ENCODE measurements at regions not wholly inside any gene's neighbourhood (a gene's known extent, or its start where the extent isn't known, plus 50 kb on each side); places are given as distances from the start of the nearest gene placed in this dataset.
"Not testable (repeated sequence)": the region's sequence is repeated elsewhere in the genome, so short reads cannot be mapped to it uniquely, and the experiment has no call there.

DNA sequence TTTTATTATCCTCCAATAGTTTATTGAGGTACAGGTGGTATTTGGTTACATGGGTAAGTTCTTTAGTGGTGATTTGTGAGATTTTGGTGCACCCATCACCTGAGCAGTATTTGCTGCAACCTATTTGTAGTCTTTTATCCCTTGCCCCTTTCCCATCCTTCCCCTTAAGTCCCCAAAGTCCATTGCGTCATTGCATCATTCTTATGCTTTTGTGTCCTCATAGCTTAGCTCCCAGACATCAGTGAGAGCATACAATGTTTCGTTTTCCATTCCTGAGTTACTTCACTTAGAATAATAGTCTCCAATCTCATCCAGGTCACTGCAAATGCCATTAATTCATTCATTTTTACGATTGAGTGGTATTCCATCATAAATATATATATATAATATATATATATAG lies 229.9 kb upstream of the TFPI start:
- DNase-seq, result not testable (repeated sequence)

DNA sequence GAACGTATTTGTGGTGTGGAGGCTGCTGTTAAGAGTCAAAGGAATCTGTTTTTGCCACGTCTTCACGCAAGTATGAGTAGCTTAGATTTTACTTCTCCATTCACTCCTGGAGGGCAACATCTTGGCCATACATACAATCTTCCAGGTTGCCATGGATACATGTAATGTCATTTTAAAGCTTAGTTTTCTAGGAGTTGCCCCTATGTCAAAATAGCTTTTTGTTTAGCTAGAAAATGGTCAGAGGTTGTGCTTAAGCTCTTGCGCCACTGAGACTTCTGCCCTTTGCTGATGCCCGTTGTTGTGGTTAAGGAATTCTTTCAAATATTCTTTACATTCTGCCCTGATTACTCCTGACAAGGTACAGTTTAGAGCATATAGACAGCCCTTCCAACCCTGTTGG lies 245.4 kb upstream of the TFPI start:
- no peak for DNase-seq

DNA sequence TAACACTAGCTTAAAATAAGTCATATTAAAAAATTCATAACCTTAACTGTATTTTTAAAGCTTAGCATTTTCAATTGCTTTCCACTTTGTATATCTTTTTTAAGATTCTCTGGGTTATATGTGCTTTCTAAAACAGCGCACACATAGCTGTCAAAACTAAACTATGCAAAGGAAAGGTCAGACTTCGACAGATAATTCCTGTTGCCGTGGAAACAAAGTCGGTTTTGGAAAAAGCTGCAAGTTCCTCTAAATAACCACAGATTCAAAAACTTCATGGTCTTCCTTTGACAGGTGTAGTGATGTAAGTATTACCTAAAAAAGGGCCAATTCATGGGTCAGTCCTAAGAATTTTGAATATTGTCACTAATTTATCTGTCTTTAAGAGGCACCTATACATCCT lies 249.6 kb upstream of the TFPI start:
- DNase-seq, result no peak

DNA sequence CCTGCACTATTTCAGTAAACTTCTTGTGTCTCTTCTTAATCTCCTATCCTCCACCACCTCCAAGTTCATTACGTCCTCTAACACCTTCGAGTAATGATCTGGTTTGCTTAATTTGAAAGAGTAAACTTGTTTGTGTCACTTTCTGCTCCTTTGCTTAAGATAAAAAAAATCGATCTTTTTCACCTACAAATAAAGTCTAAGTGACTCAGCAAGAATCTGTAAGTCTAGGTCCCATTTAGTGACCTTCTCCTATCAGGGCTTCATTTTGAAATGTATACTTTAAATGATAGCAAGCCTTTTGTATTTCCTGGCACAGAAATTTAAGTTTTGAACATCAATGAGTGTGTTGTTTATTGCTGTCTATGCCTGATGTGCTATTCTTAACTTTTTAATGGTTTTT lies 260.9 kb upstream of the TFPI start:
- DNase-seq, result no peak

DNA sequence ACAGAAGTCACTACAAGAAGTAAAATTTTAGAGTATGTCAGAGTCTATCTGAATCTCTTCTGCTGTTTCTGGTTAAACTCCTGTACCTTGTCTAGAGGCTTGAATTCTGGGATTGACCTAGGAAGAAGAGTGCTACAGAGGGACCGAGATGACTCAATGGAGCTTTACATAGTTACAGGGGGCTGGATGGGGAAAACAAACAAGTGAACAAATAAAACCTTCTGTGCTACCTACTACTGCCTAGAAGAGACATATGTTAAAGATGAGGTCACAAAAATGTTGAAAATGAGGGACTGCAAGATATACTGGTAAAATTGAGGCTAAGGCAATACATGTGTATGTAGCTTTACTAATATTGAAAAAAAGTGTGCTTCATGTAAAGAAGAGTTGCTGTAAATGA lies 265.4 kb upstream of the TFPI start:
- DNase-seq, result no peak

DNA sequence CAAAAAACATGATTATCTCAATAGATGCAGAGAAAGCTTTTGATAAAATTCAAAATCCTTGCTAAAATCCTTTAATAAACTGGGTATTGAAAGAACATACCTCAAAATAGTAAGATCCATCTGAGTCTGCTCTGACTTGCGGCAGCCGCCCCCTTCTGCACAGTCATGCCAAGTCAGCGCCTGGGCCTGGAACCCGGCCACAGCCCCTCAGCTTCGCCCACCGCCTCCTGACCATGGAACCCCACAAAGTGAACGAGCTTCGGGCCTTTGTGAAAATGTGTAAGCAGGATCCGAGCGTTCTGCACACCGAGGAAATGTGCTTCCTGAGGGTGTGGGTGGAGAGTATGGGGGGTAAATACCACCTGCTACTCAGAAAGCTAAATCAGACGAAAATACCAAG lies 270.9 kb upstream of the TFPI start:
- no peak for DNase-seq

DNA sequence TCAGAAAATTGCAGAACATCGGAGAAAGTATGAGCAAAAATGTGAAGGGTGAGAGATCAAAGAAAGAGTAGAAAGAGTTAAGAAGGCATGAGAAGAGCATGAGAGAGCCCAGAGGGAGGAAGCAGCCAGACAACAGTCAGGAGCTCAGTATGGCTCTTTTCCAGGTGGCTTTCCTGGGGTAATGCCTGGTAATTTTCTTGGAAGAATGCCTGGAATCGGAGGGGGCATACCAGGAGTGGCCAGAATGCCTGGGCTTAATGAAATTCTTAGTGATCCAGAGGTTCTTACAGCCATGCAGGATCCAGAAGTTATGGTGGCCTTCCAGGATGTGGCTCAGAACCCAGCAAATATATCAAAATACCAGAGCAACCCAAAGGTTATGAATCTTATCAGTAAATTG lies 271.8 kb upstream of the TFPI start:
- no peak for DNase-seq

DNA sequence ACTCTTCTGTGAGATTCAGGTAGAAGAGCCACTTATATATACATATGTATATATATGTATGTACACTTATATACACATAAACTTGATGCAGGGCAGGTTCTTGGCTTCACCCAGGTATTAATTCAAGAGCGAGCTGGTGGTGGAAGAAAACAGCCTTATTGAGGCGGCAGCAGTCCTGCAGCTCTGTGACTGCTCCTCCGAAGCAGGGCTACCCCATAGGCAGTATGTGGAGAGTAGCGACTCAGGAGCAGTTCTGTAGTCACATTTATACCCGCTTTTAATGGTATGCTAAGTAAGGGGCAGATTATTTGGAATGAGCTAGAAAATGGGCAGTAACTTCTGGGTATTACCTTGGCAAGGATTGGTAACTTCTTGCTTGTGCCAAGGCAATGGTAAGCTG lies 280.6 kb upstream of the TFPI start:
- DNase-seq, result no peak

DNA sequence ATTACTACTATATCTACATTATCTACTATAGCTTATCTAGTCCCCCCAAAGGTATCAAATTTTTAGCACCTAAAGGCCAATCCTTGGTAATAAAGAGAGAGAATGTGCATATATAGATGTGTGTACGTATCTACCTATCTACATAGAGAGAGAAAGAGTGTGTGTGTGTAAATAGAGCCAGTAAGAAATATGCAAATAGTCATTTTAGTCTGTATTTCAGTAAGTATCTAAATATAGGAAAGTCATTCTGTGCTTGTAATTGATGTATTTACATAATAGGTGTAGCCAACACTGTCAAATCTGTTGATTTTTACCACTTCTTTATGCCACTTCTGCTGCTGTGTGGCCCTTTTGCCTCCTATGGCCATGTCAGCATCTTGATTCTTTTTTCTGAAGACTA lies 284.5 kb upstream of the TFPI start:
- DNase-seq, result no peak

DNA sequence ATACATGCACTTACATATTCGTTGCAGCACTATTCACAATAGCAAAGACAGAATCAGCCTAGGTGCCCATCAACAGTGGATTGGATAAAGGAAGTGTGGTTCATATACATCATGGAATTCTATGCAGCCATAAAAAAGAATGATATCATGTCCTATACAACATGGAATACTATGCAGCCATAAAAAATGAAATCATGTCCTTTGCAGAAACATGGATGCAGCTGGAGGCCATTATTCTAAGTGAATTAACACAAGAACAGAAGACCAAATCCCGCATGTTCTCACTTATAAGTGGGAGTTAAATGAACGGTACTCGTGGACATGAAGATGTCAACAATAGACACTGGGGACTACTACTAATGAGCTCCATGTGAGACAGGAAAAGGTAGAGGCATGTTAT lies 288.1 kb upstream of the TFPI start:
- DNase-seq, result no peak

DNA sequence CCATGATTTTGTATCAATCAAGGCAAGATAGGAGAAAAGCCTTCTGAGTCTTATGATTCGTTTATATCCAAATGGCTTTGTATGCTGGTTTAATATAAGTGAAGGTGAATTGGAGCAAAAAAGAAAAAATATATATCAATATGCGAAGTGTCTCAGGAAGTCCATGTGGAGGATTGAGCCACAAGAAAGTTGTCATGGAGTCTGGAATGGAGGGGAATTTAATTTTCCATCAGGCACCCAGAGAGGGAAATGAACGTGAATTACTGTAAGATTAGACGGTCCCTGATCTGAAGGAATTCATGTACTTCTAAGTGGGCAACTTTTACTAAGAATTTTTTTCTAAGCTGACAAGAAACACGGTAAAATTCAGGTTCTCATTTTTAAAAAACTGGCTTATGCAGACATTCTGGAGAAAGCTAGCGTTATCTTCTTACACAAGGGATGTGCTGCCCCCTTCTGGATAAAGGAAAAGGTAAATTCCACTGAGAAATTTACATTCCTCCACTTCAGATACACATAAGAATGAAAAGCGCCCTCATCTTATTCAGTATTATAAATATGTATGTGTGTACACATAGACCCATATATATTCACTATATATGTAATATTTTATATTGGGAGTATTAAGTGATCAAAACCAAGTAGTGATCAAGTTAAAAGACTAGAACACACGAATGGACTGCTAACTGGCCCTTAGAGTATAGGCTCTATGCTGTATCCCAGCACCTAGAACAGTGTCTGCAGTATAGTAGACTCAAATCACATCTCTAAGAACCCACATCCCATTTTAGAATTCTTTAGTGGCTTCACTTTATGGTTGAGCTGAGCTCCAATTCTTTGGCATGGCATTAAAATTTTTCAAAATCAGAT lies 289.0 kb upstream of the TFPI start:
- no peak for DNase-seq

DNA sequence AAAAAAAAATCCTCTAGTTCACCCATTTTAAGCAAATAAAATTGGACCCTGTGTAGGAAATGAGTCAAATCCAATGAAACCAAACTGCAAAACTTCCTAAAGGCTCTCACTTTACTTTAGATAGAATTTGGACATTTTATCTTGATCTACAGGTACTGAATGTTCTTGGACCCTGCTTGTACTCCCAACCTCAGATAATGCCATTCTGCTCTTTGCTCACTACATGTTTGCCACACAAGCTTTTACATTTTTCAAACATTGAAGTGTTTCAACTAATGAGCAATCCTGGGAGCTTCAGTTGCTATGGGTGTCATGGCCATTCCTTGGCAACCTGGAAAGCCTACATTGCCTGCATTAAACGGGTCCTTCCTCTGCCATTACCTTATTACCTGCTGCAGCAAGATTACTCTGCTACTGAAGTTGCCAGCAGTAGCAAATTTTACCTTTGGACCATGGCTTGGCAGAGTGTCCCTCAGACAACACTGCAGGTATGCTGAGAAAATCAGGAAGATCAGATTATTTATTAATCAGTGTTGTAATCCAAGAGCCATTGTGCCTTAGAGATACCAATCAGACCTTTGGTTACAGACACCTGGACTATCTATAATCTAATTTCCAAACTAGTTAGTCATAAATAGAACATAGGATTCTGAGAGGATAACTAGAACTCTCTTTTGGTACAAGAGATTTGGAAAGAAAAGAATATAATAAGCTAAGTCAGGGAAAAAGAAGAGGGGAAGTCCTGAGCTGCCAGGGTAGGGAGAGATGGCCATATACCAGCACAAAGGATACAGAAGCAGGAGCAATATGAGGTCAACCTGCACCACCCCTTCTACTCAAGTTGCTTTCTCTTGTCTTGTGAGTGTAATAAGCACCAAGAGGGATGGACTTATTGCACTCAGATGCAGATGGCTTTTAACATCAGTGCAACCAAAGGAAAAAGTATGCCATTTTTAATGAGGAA lies 293.3 kb upstream of the TFPI start:
- no peak for DNase-seq

DNA sequence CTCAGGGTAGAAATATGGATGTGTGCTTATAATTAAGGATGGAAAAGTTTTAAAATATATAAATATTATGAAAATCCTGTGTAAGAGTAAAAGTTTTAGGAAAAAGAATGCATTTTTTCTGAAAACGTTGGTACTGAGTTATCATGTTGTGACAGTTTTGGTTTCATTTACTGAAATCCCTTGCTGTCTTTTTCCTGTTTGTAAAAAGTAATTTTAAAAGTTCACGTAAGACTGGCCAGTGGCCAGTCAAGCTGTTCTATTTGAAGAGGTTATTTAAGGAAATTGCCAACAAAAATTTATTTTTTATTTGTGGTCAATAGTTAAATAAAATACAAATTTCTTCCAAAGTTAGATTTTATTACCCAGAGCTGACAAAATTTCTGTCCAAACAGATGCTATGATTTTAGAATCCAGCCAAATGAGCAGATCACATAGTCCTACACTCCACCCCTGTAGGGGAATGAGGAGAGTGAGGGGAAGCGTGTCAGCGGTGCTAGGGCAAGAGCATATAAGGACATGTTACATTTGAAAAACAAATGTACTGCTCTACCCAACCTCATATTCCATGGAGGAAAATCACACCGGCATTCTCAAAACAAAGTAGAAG lies 297.8 kb upstream of the TFPI start:
- no peak for DNase-seq

DNA sequence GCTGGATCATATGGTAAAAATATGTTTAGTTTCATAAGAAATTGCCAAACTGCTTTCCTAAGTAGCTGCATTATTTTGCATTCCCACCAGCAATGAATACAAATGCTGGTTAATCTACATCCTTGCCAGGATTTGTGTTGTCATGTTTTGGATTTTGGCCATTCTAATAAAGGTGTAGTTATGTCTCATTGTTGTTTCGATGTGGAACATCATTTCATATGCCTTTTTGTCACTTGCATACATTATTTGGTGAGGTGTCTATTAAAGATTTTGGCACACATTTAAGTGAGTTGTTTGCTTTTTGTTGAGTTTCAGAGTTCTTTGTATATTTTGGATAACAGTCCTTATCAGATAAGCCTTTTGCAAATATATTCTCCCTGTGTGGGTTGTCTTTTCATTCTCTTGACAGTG lies 299.2 kb upstream of the TFPI start:
- no peak for DNase-seq

DNA sequence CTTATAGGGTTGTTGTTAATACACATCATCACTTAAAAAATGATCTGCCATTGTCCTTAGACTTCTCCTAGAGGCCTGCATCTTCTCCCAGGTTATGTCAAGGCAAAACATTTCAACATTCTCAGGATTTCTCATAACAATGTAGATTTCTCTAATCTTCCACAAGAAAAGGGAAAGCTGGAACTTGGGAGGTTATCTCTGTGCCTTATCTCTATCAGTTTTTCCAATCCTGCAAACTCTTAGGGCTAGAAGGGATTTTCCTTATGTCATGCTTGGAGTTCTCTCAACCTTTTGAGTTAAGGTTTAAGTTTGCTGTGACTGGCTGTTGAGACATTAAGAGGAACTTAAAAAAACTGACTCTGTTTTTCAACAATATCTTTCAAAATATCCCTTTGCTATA lies 300.6 kb upstream of the TFPI start:
- no peak for DNase-seq

DNA sequence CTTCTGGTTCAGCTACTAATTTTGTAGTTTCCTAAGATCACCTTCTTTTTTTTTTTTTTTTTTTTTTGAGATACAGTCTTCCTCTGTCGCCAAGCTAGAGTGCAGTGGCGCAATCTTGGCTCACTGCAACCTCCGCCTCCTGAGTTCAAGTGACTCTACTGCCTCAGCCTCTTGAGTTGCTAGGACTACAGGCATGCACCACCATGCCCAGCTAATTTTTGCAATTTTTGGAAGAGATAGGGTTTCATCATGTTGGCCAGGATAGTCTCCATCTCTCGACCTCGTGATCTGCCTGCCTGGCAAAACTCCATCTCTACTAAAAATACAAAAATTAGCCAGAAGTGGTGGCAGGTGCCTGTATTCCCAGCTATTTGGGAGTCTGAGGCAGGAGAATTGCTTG lies 301.5 kb upstream of the TFPI start:
- no peak for DNase-seq

DNA sequence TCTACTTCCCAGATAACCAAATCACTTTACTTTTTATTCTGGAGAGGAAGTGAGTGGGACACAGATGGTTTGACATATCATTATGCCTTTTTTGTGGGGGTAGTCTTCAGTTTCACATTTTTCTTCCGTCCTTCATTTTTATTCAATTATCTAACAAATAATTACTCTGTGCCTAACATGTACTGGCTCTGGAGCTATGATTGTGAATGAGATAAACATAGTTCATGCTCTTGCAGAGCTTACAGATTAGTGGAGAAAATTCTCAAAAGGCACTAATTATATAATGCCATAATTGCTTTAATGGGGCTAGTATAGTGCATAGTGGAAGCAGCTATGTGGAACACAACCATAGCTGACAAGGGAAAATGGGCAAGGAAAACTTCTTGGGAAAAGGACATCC lies 303.6 kb upstream of the TFPI start:
- no peak for DNase-seq

DNA sequence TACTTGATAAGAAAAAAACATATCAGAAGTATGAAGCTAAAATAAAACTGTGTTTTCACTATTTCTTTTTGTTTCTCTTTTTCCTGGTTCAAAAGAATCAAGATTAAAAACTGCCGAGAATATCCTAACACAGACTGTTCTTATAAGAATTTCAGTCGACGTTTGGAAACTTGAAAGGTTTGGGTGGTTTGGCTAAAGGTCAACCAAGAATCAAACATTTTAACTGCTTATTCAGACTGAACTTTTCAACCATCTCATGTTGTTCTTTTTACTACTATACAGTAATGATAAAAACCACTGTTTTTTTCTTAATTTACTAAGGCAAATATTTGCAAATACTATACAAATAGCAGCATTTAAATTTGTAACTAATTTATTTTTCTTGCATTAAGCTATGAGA lies 308.5 kb upstream of the TFPI start:
- DNase-seq, result no peak

DNA sequence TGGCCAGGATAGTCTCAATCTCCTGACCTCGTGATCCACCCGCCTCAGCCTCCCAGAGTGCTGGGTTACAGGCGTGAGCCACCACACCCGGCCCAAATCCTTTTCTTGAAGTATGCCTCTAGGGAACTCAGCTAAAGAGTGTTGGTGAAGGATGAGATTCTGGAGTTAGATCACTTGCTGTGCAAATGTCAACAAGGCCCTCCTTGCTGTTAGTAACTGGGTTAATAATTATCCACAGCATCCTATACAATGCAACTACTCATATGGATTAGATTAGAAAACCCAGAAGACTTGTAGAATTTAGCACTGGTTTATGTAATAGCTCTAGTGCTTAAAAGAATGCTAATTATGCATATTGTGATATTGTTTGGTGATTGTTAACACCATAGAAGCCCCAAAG lies 310.8 kb upstream of the TFPI start:
- DNase-seq, result no peak

DNA sequence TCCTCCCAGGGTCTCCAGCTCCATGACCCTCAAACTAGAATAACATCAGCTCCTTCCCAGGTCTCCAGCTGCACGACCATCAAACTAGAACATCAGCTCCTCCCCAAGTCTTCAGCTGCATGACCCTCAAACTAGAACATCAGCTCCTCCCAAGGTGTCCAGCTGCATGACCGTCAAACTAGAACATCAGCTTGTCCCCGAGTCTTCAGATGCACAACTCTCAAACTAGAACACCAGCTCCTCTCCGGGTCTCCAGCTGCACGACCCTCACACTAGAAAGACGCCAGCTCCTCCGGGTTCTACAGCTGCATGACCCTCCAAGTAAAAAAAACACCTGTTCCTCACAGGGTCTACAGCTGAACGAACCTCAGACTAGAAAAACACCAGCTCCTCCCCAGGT lies 312.9 kb upstream of the TFPI start:
- DNase-seq, result no peak

DNA sequence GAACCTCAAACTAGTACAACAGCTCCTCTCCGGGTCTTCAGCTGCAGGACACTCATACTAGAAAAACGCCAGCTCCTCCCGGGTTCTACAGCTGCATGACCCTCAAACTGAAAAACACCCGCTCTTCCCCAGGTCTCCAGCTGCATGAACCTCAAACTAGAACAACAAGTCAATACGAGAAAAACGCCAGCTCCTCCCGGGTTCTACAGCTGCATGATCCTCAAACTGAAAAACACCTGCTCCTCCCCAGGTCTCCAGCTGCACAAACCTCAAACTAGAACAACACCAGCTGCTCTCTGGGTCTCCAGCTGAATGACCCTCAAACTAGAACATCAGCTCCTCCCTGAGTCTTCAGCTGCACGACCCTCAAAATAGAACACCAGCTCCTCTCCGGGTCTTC lies 315.0 kb upstream of the TFPI start:
- no peak for DNase-seq

DNA sequence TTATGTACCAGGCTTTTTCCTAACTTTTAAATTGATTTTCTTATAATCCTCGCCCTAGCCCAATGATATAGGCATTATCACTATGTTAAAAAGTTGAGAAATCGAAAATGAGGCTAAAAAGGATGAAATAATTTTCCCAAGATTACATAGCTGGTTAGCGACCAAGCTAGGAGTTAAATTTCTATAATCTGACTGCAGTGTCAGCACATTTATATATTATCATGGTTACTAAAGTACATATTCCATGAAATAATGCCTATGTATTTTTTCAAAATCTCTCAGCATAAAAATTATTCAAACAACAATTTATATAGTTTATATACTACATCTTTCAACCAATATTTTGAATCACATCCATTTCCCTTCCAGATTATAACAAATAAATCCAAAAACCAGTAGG lies 317.3 kb upstream of the TFPI start:
- DNase-seq, result no peak

DNA sequence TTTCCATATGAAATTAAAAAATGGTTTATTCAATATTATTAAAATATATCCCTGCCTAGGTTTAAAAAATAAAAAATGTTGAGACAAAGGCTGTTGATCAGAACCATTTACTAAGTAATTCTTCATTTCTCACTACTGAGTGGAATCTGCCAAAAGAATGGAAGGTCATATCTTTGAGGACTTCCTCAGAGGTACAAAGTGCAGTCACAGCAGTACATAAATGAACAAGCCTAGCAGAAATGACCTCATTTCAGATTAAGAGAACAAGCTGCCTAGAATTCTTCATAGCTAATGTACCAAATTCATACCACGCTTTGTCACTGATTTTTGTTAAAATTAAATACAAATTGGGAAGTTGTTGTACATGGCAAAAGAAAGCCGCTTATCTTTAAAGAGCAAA lies 318.9 kb upstream of the TFPI start:
- DNase-seq, result no peak

DNA sequence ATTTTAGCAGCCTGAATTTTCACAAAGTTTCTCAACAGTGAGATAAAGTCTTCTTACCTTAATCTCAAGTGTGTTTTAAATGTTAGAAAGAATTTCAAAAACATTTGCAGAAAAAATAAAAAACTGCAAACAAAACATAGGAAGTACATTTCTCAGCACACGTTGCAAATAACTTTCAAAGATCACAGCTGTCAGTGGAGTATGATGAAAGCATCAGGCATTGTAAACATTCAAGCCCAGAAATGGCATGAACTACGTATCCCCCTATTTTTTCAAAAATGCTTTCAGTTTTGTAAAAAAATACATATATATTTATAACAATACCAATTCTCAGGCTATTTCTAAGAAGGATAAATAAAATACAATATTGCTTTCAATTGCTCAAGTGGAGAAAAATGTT lies 320.6 kb upstream of the TFPI start:
- no peak for DNase-seq

Measured in NCI-H1436 treated with DMSO at 0.1 percent for 48 hours (cell line).